GM21367 (cell line): ENCODE measurements at regions not wholly inside any gene's neighbourhood (a gene's known extent, or its start where the extent isn't known, plus 50 kb on each side); places are given as distances from the start of the nearest gene placed in this dataset.
A peak's percentile ranks its signal among the peaks of the same experiment; 100 is the strongest.

Source experiments
- ATAC-seq: cut with Tn5 transposase; IDR thresholded peaks from one replicate; pipeline ENCODE4 v1.9.1; 2021; ENCODE audit not compliant: unreplicated experiment

- ATAC-seq, result no peak
Observed at GRCh38 chr4:32988165-32988811, 2268.1 kb downstream of the PCDH7 start.

- ATAC-seq, result no peak
Observed at GRCh38 chr4:32991663-32992062, 2271.5 kb downstream of the PCDH7 start.

GRCh38 chr4:32994981-32995881 is 2275.1 kb downstream of the PCDH7 start:
- no peak for ATAC-seq

GRCh38 chr4:33013282-33013681 is 2293.1 kb downstream of the PCDH7 start:
- ATAC-seq, result no peak

- no peak for ATAC-seq
Observed at GRCh38 chr4:33025236-33025635, 2305.1 kb downstream of the PCDH7 start.

- no peak for ATAC-seq
Observed at GRCh38 chr4:33029976-33030375, 2309.8 kb downstream of the PCDH7 start.

GRCh38 chr4:33031328-33031727 is 2311.2 kb downstream of the PCDH7 start:
- no peak for ATAC-seq

- no peak for ATAC-seq
Observed at GRCh38 chr4:33037464-33037863, 2317.3 kb downstream of the PCDH7 start.

- no peak for ATAC-seq
Observed at GRCh38 chr4:33045334-33045733, 2325.2 kb downstream of the PCDH7 start.

GRCh38 chr4:33052241-33052640 is 2332.1 kb downstream of the PCDH7 start:
- ATAC-seq, result no peak

GRCh38 chr4:33054161-33054560 is 2334.0 kb downstream of the PCDH7 start:
- no peak for ATAC-seq

- ATAC-seq, result no peak
Observed at GRCh38 chr4:33054656-33055196, 2334.6 kb downstream of the PCDH7 start.

- ATAC-seq, result no peak
Observed at GRCh38 chr4:33057736-33058135, 2337.6 kb downstream of the PCDH7 start.

- no peak for ATAC-seq
Observed at GRCh38 chr4:33058998-33059397, 2338.8 kb downstream of the PCDH7 start.

- ATAC-seq, result peak; percentile 87
Observed at GRCh38 chr4:33060674-33061542, 2340.7 kb downstream of the PCDH7 start.

- no peak for ATAC-seq
Observed at GRCh38 chr4:33061727-33062126, 2341.6 kb downstream of the PCDH7 start.

GRCh38 chr4:33062155-33062806 is 2342.1 kb downstream of the PCDH7 start:
- no peak for ATAC-seq

- ATAC-seq, result no peak
Observed at GRCh38 chr4:33063241-33063640, 2343.1 kb downstream of the PCDH7 start.

GRCh38 chr4:33064238-33064637 is 2344.1 kb downstream of the PCDH7 start:
- ATAC-seq, result no peak

GRCh38 chr4:33065749-33066148 is 2345.6 kb downstream of the PCDH7 start:
- no peak for ATAC-seq

GRCh38 chr4:33067221-33067620 is 2347.1 kb downstream of the PCDH7 start:
- ATAC-seq, result no peak
